HepG2 (cell line): ENCODE measurements at regions not wholly inside any gene's neighbourhood (a gene's known extent, or its start where the extent isn't known, plus 50 kb on each side); places are given as distances from the start of the nearest gene placed in this dataset.

Experiments used
- ATAC-seq: fragments of 200-7000 bp; cut with Tn5 transposase; 3 replicates; pipeline ENCODE4 v1.9.1; 2020; ENCODE audit warnings: mild to moderate bottlenecking, moderate library complexity
- BruUV-seq: library from RNA; stranded (reverse); fragments of 400-500 nt; replicated peaks from 2 replicates; lab custom pipeline; 2021; lab: Mats Ljungman, UMichigan
- CTCF ChIA-PET: fragments of 300-600 bp; formaldehyde crosslinking; extraction: SDS; loops from one replicate; lab custom pipeline; 2021; ENCODE audit warnings: low total read pairs, inconsistent platforms, low intra/inter-chr PET ratio; lab: Yijun Ruan, JAX
- POLR2A ChIA-PET: fragments of 350-600 bp; sonication (Branson Sonifier 250); formaldehyde crosslinking; loops from one replicate; lab custom pipeline; 2020; ENCODE audit warnings: antibody characterized with exemption, inconsistent platforms; lab: Yijun Ruan, JAX
- DNase-seq: peaks from one replicate; pipeline ENCODE4 v3.0.0-alpha.2; 2015; ENCODE audit warnings: low spot score
- FAIRE-seq: peaks from 3 replicates; lab custom pipeline; 2011; peaks lifted over from hg19 to GRCh38; lab: Jason Lieb, UNC
- H2AFZ ChIP-seq: one replicate; pipeline ENCODE4 v1.6.1; 2011; ENCODE audit warnings: low read length, inconsistent platforms
- H3K27ac ChIP-seq: fragments of 300-600 bp; 3 replicates; pipeline ENCODE4 v1.8.0; 2011; ENCODE audit warnings: mixed run types, mild to moderate bottlenecking, mixed read lengths, low read length, inconsistent platforms; ENCODE audit not compliant: insufficient read depth; ENCODE audit errors: extremely low read length
- H3K27me3 ChIP-seq, 2 experiments: fragments of 200-600 bp in 1 of 2; 2 replicates in 1 of 2; 3 replicates in 1 of 2; pipeline versions ENCODE4 v1.6.0 to v1.8.0; 2011; ENCODE audit warnings: low read length in 2 of 2, mild to moderate bottlenecking in 2 of 2, moderate library complexity in 2 of 2, inconsistent platforms in 1 of 2; ENCODE audit not compliant: insufficient read depth in 2 of 2, control insufficient read depth in 1 of 2
- H3K36me3 ChIP-seq, 2 experiments: fragments of 200-600 bp in 1 of 2; replicated peaks in 1 of 2; 2 replicates in 1 of 2; 3 replicates in 1 of 2; pipeline versions ENCODE4 v1.5.1 to v1.8.0; 2011; ENCODE audit warnings: low read length in 2 of 2, inconsistent platforms in 1 of 2; ENCODE audit not compliant: insufficient read depth in 2 of 2, control insufficient read depth in 1 of 2
- H3K4me1 ChIP-seq: 2 replicates; pipeline ENCODE4 v1.5.1; 2012; ENCODE audit warnings: low read length, inconsistent platforms; ENCODE audit not compliant: insufficient read depth
- H3K4me2 ChIP-seq: 2 replicates; pipeline ENCODE4 v1.6.0; 2011; ENCODE audit warnings: low read depth, low read length, inconsistent platforms
- H3K4me3 ChIP-seq, 3 experiments: fragments of 200-600 bp in 1 of 3; sonication (generic), shearing (Covaris generic) in 1 of 3; replicated peaks in 1 of 3; 2 replicates each; pipeline ENCODE4 v1.5.1; 2011 to 2016; ENCODE audit warnings: low read length in 3 of 3, inconsistent platforms in 2 of 3, low read depth in 2 of 3, mild to moderate bottlenecking in 2 of 3, control low read depth in 1 of 3, mixed read lengths in 1 of 3; ENCODE audit not compliant: insufficient read depth in 1 of 3
- H3K79me2 ChIP-seq: one replicate; pipeline ENCODE4 v1.6.1; 2011; ENCODE audit warnings: low read length, inconsistent platforms; ENCODE audit not compliant: insufficient read depth
- H3K9ac ChIP-seq: 2 replicates; pipeline ENCODE4 v1.6.0; 2011; ENCODE audit warnings: mild to moderate bottlenecking, low read depth, low read length, inconsistent platforms; ENCODE audit not compliant: insufficient read depth
- H3K9me3 ChIP-seq: 2 replicates; pipeline ENCODE4 v1.5.1; 2012; ENCODE audit warnings: mild to moderate bottlenecking, low read length
- H4K20me1 ChIP-seq: 2 replicates; pipeline ENCODE4 v1.6.0; 2011; ENCODE audit warnings: inconsistent platforms, mild to moderate bottlenecking, low read length, moderate library complexity; ENCODE audit not compliant: insufficient read depth
- GMEB1 ChIP-seq: sonication (generic); formaldehyde crosslinking; IDR thresholded peaks from 2 replicates; pipeline ENCODE4 v1.5.1; 2020; ENCODE audit warnings: missing genetic modification reagents, mild to moderate bottlenecking, borderline replicate concordance
- GTF2F1 ChIP-seq: fragments of 150-350 bp; IDR thresholded peaks from 2 replicates; pipeline ENCODE4 v1.6.1; 2014; ENCODE audit warnings: low read length
- HMGXB3 ChIP-seq: sonication (generic); formaldehyde crosslinking; IDR thresholded peaks from 2 replicates; pipeline ENCODE4 v1.4.0; 2020; ENCODE audit warnings: missing genetic modification reagents, borderline replicate concordance
- PLSCR1 ChIP-seq: sonication (generic); formaldehyde crosslinking; IDR thresholded peaks from 2 replicates; pipeline ENCODE4 v1.5.0; 2020; ENCODE audit warnings: missing genetic modification reagents, mild to moderate bottlenecking, borderline replicate concordance
- SRSF1 ChIP-seq: fragments of 200-400 bp; formaldehyde crosslinking; optimal IDR thresholded peaks from 2 replicates; pipeline ENCODE3; 2017; ENCODE audit warnings: mild to moderate bottlenecking, low read depth, low read length, moderate library complexity
- WGBS: methylation state at CpG from one replicate; pipeline ENCODE4 v1.1.6; 2017; ENCODE audit warnings: low lambda C conversion rate; 5-methylcytosine and 5-hydroxymethylcytosine counted together
- in situ Hi-C: cut with HindIII; loops from 2 replicates; pipeline ENCODE4 v1.10.0; 2017; ENCODE audit warnings: low pct_unique_long_range_greater_than_20kb; ENCODE audit not compliant: extremely low pct_ligation_motif_present
- intact Hi-C: fragments of 100-400 bp; cut with micrococcal nuclease; formaldehyde crosslinking; loops from one replicate; pipeline ENCODE4 v1.10.0; 2022; ENCODE audit not compliant: unreplicated experiment
- TF ChIP-seq, protein P1 (sequence below): sonication (generic); formaldehyde crosslinking; IDR thresholded peaks from 2 replicates; pipeline ENCODE4 v1.8.1; 2022; ENCODE audit warnings: low read depth, mild to moderate bottlenecking, missing genetic modification reagents
- TF ChIP-seq, protein P2 (sequence below): sonication (generic); formaldehyde crosslinking; IDR thresholded peaks from 2 replicates; pipeline ENCODE4 v1.8.1; 2023; ENCODE audit warnings: missing genetic modification reagents, mild to moderate bottlenecking, borderline replicate concordance

DNA sequence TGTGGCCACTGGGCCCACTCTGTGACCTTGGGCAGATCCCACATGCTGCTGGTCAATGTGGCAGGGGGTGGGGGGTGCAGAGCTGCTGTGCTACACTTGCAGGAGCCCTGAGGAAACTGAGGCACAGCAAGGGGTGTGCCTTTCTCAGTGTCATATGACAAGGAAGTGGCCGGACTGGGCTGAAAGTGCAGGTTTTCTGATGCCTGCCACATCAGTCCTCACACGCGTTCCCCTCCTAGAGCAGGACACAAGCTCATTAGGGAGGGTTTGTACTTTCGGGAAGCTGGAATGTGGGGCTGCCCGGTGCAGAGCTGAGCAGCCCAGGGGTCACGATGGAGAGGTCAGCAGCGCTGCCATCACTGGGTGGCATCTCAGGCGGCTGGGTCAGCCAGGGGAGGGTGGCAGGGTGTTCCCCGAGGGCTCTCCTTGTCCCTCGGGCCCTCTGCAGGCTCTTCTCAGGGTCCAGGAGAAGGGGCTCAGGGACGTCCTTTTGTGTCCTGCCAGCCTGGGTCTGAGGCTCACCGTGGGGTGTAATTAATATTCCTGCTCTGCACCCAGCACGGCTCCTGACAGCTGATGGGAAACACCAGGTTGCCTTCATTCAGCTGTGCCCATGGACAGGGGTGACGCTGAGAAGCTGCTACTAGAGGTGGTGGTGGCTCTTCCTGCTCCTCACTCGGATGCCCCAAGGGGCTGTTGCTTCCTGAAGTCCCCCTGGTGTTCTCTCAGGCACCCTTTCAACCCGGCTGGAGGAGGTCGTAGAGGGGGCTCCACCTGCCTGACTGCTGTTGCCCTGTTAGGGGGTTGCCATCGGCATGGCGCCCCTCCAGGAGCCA lies 62.1 kb upstream of the HDAC4 start (continued):
- TF ChIP-seq, protein P1, sequence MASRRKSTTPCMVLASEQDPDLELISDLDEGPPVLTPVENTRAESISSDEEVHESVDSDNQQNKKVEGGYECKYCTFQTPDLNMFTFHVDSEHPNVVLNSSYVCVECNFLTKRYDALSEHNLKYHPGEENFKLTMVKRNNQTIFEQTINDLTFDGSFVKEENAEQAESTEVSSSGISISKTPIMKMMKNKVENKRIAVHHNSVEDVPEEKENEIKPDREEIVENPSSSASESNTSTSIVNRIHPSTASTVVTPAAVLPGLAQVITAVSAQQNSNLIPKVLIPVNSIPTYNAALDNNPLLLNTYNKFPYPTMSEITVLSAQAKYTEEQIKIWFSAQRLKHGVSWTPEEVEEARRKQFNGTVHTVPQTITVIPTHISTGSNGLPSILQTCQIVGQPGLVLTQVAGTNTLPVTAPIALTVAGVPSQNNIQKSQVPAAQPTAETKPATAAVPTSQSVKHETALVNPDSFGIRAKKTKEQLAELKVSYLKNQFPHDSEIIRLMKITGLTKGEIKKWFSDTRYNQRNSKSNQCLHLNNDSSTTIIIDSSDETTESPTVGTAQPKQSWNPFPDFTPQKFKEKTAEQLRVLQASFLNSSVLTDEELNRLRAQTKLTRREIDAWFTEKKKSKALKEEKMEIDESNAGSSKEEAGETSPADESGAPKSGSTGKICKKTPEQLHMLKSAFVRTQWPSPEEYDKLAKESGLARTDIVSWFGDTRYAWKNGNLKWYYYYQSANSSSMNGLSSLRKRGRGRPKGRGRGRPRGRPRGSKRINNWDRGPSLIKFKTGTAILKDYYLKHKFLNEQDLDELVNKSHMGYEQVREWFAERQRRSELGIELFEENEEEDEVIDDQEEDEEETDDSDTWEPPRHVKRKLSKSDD (CRISPR knock-in tag): no peak
- TF ChIP-seq SRSF1: no peak
- no peak for TF ChIP-seq GMEB1 (CRISPR knock-in tag)
- no peak for TF ChIP-seq PLSCR1

GRCh38 chr2:239462191-239462515 lies 61.3 kb upstream of the HDAC4 start:
- no peak for DNase-seq
- Histone ChIP-seq H4K20me1 (no peaks in the 10 kb centered on the region), H3K27ac (no peak overlapping the region), H3K4me1 (peaks cover 19% of the 10 kb centered on the region), H2AFZ (no peak overlapping the region), H3K9ac (no peak overlapping the region), H3K4me2 (no peak overlapping the region), H3K36me3 (no peaks in the 10 kb centered on the region), H3K79me2 (no peaks in the 10 kb centered on the region), H3K27me3 (peaks cover 2 to 46% of the 10 kb centered on the region in 2 experiments; a peak in 3 of 5 replicates), H3K4me3 (no peak overlapping the region), H3K9me3 (no peaks in the 10 kb centered on the region)
- intact Hi-C loops (no loop called here), in situ Hi-C loops (no loop called here)
- POLR2A ChIA-PET: no interaction called here
- no TSS peak for BruUV-seq
- ATAC-seq: no peak
- FAIRE-seq: no peak
- WGBS: 51% methylated on average over 7 of the region's 7 CpGs
- TF ChIP-seq, protein P2, sequence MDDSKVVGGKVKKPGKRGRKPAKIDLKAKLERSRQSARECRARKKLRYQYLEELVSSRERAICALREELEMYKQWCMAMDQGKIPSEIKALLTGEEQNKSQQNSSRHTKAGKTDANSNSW: no peak
- TF ChIP-seq HMGXB3 (CRISPR knock-in tag) (no peak), GTF2F1 (no peak)
- CTCF ChIA-PET: no interaction called here
